VCaP (cell line): ENCODE measurements at regions not wholly inside any gene's neighbourhood (a gene's known extent, or its start where the extent isn't known, plus 50 kb on each side); places are given as distances from the start of the nearest gene placed in this dataset.
A peak's percentile ranks its signal among the peaks of the same experiment; 100 is the strongest.

Experiments
- H3K27ac ChIP-seq: fragments of 450-650 bp; 2 replicates; pipeline ENCODE4 v1.5.1; 2017
- TF ChIP-seq, protein P1 (sequence below): fragments of 450-650 bp; conservative IDR thresholded peaks from 2 replicates; pipeline ENCODE4 v1.5.1; 2017; ENCODE audit warnings: mild to moderate bottlenecking, moderate library complexity

DNA sequence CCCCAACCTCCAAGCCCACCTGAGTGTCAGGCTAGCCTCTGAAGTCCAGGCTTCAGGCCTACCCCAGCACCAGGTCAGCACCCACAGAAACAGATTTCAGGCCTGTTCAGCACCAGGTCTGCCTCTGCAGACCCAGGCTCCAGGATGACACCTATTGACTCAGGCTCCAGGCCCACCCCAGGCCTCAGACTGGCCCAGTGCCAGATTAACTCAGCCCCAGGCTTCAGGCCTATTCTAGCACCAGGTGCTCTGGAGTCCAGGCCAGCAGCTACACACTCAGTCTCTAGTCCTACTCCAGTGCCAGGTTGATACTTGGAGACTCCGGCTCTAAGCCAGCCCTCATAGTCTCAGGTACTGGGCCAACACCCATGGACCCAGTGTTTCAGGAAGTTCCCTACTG is 541.7 kb upstream of the PBX1 start:
- H3K27ac ChIP-seq = peak overlapping the region; percentile 87

DNA sequence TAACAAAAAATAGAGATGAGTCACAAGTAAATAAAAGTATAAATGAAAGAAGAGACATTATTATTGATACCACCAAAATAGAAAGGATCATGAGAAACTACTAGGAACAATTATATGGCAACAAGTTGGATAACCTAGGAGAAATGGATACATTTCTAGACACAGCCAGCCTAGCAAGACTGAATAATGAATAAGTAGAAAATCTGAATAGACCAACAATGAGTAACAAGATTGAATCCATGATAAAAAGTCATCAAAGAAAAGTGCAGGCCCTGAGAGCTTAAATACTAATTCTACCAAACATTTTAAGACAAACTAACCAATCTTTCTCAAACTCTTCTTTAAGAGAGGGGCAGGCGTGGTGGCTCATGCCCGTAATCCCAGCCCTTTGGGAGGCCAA is 538.6 kb upstream of the PBX1 start:
- TF ChIP-seq, protein P1, sequence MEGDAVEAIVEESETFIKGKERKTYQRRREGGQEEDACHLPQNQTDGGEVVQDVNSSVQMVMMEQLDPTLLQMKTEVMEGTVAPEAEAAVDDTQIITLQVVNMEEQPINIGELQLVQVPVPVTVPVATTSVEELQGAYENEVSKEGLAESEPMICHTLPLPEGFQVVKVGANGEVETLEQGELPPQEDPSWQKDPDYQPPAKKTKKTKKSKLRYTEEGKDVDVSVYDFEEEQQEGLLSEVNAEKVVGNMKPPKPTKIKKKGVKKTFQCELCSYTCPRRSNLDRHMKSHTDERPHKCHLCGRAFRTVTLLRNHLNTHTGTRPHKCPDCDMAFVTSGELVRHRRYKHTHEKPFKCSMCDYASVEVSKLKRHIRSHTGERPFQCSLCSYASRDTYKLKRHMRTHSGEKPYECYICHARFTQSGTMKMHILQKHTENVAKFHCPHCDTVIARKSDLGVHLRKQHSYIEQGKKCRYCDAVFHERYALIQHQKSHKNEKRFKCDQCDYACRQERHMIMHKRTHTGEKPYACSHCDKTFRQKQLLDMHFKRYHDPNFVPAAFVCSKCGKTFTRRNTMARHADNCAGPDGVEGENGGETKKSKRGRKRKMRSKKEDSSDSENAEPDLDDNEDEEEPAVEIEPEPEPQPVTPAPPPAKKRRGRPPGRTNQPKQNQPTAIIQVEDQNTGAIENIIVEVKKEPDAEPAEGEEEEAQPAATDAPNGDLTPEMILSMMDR = no peak
- no peak overlapping the region for H3K27ac ChIP-seq

More for the DNA sequence above, 541.7 kb upstream of the PBX1 start:
- TF ChIP-seq, protein P1 = no peak

DNA sequence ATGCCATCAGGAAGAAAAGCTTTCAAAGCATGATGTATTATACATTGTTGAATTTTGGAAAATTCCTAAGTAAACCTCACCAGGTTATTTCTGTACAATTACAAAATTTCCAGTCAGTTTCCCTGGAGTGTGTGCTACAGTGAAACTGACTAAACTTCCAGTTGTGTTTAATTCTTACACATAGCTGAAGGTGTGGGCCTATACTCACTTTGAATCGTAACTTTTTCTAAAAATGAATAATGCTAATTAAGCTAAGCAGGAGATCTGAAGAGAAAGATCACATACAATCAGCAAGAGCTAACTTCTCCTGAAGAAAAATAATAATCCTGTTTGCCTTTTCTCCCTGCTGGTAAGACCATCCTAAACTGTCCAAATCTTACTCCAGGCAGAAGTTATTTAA is 537.2 kb upstream of the PBX1 start:
- TF ChIP-seq, protein P1 = no peak
- no peak overlapping the region for H3K27ac ChIP-seq

DNA sequence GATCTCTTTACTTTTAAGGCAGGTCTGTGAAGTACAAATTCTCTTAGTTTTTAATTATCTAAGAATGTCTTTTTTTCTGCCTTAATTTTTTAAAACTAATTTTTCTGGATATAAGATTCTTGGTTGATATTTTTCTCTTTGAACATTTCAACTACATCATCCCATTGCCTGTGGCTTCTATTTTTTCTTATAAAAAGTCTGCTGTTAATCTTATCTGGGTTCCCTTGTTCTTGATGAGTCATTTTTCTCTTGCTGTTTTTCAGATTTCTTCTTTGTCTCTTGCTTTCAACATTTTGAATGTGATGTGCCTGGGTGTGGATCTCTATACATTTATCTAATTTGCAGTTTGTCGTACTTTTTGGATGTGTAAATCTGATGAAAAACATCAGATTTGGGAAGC is 525.2 kb upstream of the PBX1 start:
- TF ChIP-seq, protein P1 = no peak
- H3K27ac ChIP-seq = no peak overlapping the region

DNA sequence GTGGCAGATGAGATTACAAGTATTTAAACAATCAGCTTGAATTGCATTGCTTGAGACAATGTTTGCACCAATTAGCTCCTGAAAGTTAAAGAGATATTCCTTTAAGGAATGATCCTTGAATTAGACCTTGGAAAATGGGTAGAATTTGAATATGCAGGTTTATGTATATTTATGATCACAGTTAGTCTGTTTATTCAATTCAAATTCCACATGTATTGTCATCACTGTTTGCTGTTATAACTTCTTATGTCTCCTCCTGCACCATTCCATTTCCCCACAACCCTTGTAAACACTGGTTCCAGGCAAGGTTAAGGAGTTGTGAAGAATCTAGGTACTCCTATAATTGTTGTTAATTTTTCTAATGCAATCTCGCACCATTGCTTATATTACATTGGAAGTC is 518.2 kb upstream of the PBX1 start:
- no peak overlapping the region for H3K27ac ChIP-seq

DNA sequence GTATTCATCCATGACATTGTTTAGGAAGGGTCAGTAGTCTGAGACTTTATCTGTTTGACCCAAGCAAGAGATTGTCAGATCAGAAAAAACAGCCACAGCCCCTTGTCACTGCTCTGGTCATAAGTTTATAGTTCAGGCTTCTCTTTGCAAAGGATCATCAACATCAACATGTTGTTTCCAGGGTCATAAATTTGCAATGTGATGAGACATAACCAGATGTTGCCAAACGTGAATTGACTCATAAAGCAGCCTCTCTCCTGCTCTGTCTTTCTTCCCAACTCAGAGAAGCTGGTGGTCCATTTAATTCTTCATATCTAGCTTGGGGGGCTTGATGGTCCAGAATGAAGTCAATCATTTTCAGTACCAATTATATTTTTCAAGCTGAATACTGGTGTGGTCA is 507.2 kb upstream of the PBX1 start:
- TF ChIP-seq, protein P1 = no peak
- H3K27ac ChIP-seq = no peak overlapping the region

More for the DNA sequence above, 518.2 kb upstream of the PBX1 start:
- TF ChIP-seq, protein P1 = no peak

DNA sequence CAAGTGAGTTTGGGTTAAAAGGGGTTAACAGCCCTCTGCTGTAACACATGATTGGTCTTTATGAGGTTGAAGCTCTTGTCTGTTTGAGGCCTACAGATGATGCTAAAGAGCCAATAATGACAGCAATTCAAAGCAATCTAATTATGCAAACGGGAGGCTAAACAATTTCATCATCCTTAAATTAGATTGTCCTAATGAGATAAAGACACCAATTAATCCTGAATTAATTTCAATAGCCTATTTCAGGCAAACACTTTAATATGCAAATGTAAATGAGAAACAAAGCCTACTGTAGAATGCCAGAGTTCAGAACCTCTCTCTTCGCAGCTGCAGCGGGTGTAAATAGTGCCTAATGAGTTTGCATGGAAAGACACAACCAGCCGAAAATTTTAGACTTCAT is 504.7 kb upstream of the PBX1 start:
- TF ChIP-seq, protein P1 = no peak

DNA sequence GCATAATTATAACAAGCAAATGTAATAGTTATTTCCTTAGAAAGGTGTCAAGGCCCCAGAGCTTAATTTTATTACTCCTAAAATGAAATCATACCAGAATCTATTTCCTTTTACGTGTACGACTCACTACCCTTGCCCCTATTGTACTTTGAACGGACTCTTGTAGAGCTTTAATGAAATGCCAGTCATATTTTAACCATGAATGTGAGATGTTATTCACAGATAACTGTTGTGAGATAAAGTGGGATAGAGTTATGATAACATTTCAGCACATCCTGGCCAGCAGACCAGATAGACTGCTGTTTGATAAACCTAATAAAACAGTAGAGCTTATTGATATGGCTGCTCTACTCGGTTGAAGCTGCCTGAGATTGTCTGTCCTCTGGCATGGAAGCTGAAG is 500.8 kb upstream of the PBX1 start:
- no peak overlapping the region for H3K27ac ChIP-seq
- TF ChIP-seq, protein P1 = no peak

More for the DNA sequence above, 504.7 kb upstream of the PBX1 start:
- H3K27ac ChIP-seq = no peak overlapping the region
